ENCODE measurements at regions not wholly inside any gene's neighbourhood (a gene's known extent, or its start where the extent isn't known, plus 50 kb on each side); places are given as distances from the start of the nearest gene placed in this dataset.

DNA sequence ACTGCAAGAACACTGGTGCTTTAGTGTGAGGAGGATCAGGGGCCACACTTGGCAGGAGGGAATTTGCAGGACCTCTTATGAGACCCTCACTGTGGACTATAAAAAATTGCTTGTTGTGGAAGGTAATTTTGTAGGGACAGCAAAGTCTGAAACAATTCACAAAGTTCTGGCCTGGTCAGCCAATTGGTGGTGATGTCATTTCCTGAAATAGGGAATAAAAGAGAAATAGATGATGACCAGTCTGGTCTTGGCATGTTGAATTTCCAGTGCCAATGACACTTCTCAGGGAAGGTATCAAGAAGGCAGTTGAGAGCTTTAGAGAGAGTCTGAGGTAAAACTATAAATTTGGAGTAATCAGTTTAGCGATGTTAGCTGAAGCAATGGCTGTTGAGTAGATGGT is 129.3 kb upstream of the LMNTD1 start:
- Histone ChIP-seq H3K79me2 (replicated peaks; ENCODE audit: insufficient read depth, low read length) (no peaks in the 10 kb centered on the region), H3K9ac (ENCODE audit: low read length) (no peak overlapping the region), H3K27me3 (ENCODE audit: insufficient read depth, low read depth, low read length) (no peaks in the 10 kb centered on the region), H3F3A (ENCODE audit: insufficient read depth, low read length, poor library complexity, severe bottlenecking) (no peaks in the 10 kb centered on the region), H3K36me3 (ENCODE audit: insufficient read depth, low read length) (no peaks in the 10 kb centered on the region), H3K4me2 (ENCODE audit: low read length) (no peak overlapping the region), H3K9me2 (ENCODE audit: insufficient read depth, low read length) (no peaks in the 10 kb centered on the region), H3K4me3 (ENCODE audit: low read length) (no peak overlapping the region), H2AFZ (ENCODE audit: low read depth, low read length) (no peak overlapping the region), H3K9me3 (ENCODE audit: low read length) (no peaks in the 10 kb centered on the region), H4K20me1 (ENCODE audit: insufficient read depth) (no peaks in the 10 kb centered on the region), H3K27ac (ENCODE audit: low read length) (no peak overlapping the region)
- TF ChIP-seq EZH2 (IDR thresholded peaks at IDR 0.05; ENCODE audit: borderline replicate concordance, insufficient read depth, low read length, poor library complexity, severe bottlenecking) (no peak), POLR2AphosphoS5 (IDR thresholded peaks at IDR 0.05) (no peak), TAF1 (IDR thresholded peaks at IDR 0.05; ENCODE audit: low read depth) (no peak), SMC3 (conservative IDR thresholded peaks at IDR 0.05; ENCODE audit: poor library complexity) (no peak), RAD21 (conservative IDR thresholded peaks at IDR 0.05) (no peak), EP300 (conservative IDR thresholded peaks at IDR 0.05; ENCODE audit: poor library complexity, severe bottlenecking) (no peak), MXI1 (conservative IDR thresholded peaks at IDR 0.05; ENCODE audit: poor library complexity, severe bottlenecking) (no peak)
- TF ChIP-seq, protein P1, sequence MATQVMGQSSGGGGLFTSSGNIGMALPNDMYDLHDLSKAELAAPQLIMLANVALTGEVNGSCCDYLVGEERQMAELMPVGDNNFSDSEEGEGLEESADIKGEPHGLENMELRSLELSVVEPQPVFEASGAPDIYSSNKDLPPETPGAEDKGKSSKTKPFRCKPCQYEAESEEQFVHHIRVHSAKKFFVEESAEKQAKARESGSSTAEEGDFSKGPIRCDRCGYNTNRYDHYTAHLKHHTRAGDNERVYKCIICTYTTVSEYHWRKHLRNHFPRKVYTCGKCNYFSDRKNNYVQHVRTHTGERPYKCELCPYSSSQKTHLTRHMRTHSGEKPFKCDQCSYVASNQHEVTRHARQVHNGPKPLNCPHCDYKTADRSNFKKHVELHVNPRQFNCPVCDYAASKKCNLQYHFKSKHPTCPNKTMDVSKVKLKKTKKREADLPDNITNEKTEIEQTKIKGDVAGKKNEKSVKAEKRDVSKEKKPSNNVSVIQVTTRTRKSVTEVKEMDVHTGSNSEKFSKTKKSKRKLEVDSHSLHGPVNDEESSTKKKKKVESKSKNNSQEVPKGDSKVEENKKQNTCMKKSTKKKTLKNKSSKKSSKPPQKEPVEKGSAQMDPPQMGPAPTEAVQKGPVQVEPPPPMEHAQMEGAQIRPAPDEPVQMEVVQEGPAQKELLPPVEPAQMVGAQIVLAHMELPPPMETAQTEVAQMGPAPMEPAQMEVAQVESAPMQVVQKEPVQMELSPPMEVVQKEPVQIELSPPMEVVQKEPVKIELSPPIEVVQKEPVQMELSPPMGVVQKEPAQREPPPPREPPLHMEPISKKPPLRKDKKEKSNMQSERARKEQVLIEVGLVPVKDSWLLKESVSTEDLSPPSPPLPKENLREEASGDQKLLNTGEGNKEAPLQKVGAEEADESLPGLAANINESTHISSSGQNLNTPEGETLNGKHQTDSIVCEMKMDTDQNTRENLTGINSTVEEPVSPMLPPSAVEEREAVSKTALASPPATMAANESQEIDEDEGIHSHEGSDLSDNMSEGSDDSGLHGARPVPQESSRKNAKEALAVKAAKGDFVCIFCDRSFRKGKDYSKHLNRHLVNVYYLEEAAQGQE (IDR thresholded peaks at IDR 0.05; ENCODE audit: borderline replicate concordance), result no peak
- TF ChIP-seq, protein P2, sequence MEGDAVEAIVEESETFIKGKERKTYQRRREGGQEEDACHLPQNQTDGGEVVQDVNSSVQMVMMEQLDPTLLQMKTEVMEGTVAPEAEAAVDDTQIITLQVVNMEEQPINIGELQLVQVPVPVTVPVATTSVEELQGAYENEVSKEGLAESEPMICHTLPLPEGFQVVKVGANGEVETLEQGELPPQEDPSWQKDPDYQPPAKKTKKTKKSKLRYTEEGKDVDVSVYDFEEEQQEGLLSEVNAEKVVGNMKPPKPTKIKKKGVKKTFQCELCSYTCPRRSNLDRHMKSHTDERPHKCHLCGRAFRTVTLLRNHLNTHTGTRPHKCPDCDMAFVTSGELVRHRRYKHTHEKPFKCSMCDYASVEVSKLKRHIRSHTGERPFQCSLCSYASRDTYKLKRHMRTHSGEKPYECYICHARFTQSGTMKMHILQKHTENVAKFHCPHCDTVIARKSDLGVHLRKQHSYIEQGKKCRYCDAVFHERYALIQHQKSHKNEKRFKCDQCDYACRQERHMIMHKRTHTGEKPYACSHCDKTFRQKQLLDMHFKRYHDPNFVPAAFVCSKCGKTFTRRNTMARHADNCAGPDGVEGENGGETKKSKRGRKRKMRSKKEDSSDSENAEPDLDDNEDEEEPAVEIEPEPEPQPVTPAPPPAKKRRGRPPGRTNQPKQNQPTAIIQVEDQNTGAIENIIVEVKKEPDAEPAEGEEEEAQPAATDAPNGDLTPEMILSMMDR (IDR thresholded peaks at IDR 0.05; ENCODE audit: poor library complexity, severe bottlenecking), result no peak

DNA sequence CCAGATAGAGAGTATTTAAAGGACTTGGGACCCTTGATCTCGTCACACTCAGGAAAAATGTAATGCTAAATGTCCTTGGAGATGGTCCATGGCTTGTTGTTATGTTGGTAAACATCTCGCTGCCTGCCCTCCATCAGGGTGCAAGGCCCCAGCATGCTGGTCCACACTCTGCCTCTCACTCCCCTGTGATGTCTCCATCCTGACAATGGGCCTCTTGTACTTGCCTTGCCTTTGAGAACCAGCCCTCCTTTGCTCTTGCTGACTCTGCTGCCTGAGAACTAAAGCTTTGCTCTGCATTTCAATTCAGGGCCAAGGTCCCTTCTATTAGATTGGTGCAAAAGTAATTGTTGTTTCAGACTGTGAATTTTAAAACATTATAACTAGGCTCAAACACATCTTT is 131.0 kb upstream of the LMNTD1 start:
- Histone ChIP-seq H4K20me1 (ENCODE audit: insufficient read depth) (no peaks in the 10 kb centered on the region), H3K79me2 (replicated peaks; ENCODE audit: insufficient read depth, low read length) (no peaks in the 10 kb centered on the region), H3F3A (ENCODE audit: insufficient read depth, low read length, poor library complexity, severe bottlenecking) (no peaks in the 10 kb centered on the region), H2AFZ (ENCODE audit: low read depth, low read length) (no peak overlapping the region), H3K4me3 (ENCODE audit: low read length) (no peak overlapping the region), H3K9ac (ENCODE audit: low read length) (no peak overlapping the region), H3K27me3 (ENCODE audit: insufficient read depth, low read depth, low read length) (no peaks in the 10 kb centered on the region), H3K9me2 (ENCODE audit: insufficient read depth, low read length) (no peaks in the 10 kb centered on the region), H3K9me3 (ENCODE audit: low read length) (no peaks in the 10 kb centered on the region), H3K27ac (ENCODE audit: low read length) (no peak overlapping the region), H3K36me3 (ENCODE audit: insufficient read depth, low read length) (no peaks in the 10 kb centered on the region), H3K4me2 (ENCODE audit: low read length) (no peak overlapping the region)
- TF ChIP-seq MXI1 (conservative IDR thresholded peaks at IDR 0.05; ENCODE audit: poor library complexity, severe bottlenecking) (no peak), POLR2AphosphoS5 (IDR thresholded peaks at IDR 0.05) (no peak), EZH2 (IDR thresholded peaks at IDR 0.05; ENCODE audit: borderline replicate concordance, insufficient read depth, low read length, poor library complexity, severe bottlenecking) (no peak), RAD21 (conservative IDR thresholded peaks at IDR 0.05) (no peak), TAF1 (IDR thresholded peaks at IDR 0.05; ENCODE audit: low read depth) (no peak), SMC3 (conservative IDR thresholded peaks at IDR 0.05; ENCODE audit: poor library complexity) (no peak), EP300 (conservative IDR thresholded peaks at IDR 0.05; ENCODE audit: poor library complexity, severe bottlenecking) (no peak)
- TF ChIP-seq, protein P2 (IDR thresholded peaks at IDR 0.05; ENCODE audit: poor library complexity, severe bottlenecking), result no peak
- TF ChIP-seq, protein P1 (IDR thresholded peaks at IDR 0.05; ENCODE audit: borderline replicate concordance), result no peak

Data from neural cell (in vitro differentiated cells).